Effector memory CD8-positive, alpha-beta T cell (primary cell): ENCODE measurements at regions not wholly inside any gene's neighbourhood (a gene's known extent, or its start where the extent isn't known, plus 50 kb on each side); places are given as distances from the start of the nearest gene placed in this dataset.
"Not testable (repeated sequence)": the region's sequence is repeated elsewhere in the genome, so short reads cannot be mapped to it uniquely, and the experiment has no call there.

Experiments
- ATAC-seq: fragments of 150-1000 bp; cut with Tn5 transposase; replicated peaks from 2 replicates; pipeline ENCODE4 v1.10.0; 2021; ENCODE audit warnings: mild to moderate bottlenecking, moderate library complexity
- DNase-seq, 3 experiments: peaks; one replicate each; pipeline ENCODE4 v3.0.0; 2021
- H3K27ac Mint-ChIP-seq, 2 donors: one replicate each; pipeline ENCODE4 v1.8.0; 2022; ENCODE audit warnings: mild to moderate bottlenecking in 2 of 2, mixed read lengths in 2 of 2, moderate library complexity in 2 of 2
- H3K27me3 Mint-ChIP-seq, 2 donors: one replicate each; pipeline ENCODE4 v1.8.0; 2022; ENCODE audit warnings: mixed read lengths in 2 of 2
- H3K36me3 Mint-ChIP-seq: one replicate; pipeline ENCODE4 v1.8.0; 2022; ENCODE audit warnings: mild to moderate bottlenecking, moderate library complexity, mixed read lengths; ENCODE audit not compliant: insufficient read depth
- H3K4me1 Mint-ChIP-seq, 2 donors: one replicate each; pipeline ENCODE4 v1.8.0; 2022; ENCODE audit warnings: low read depth in 2 of 2, mixed read lengths in 2 of 2
- H3K4me3 Mint-ChIP-seq, 2 donors: one replicate each; pipeline ENCODE4 v1.8.0; 2022; ENCODE audit warnings: mild to moderate bottlenecking in 2 of 2, mixed read lengths in 2 of 2, moderate library complexity in 2 of 2
- H3K9me3 Mint-ChIP-seq, 2 donors: one replicate each; pipeline ENCODE4 v1.8.0; 2022; ENCODE audit warnings: mixed read lengths in 2 of 2

DNA sequence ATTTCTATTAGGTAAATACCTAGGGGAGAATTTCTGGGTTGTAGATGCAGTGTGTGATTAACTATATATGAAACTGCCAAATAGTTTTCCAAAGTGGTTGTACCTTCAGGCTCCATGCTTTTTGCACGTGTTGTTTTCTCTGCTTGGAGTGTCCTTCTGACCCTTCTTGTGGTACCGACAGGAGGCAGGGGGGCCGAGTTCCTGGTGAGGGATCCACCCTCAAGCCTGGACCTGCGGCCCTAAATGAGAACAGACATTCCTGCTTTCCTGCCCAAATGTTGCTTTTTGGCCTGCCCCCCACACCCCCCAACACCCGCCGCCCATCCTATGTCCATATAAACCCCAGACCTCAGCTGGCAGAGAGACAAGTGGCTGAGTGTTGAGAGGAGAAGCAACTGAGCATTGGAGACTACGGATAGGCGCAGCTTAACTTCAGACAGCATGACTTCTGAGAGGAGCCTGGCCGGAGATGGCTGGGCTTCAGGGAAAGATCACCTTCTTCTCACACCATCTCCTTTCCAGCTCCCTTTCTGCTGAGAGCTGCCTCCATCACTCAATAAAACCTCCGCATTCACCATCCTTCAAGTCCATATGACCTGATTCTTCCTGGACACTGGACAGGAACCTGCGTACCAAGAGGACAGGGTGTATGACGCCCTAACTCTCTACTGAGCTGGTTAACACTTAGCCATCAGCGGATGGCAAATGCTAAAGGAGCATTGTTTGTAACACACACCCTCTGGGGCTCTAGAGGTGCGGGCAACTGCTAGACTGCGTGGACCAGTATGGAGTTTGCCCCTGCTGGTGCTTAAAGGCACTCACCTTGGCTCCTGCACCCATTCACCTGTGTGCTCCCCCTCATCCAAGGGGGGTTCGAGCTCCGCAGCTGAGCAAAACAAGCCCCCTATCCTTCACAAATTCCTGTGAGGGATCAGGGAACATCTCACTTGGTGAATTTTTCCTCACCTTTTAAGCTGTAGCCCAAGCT, 194.7 kb upstream of the FBXO33 start:
- no peaks in the 10 kb centered on the region for H3K4me1 Mint-ChIP-seq
- DNase-seq (no peak), ATAC-seq (no peak)
- no peak overlapping the region for H3K4me3 Mint-ChIP-seq
- H3K27me3 Mint-ChIP-seq: no peaks in the 10 kb centered on the region
- H3K9me3 Mint-ChIP-seq: peaks cover 11 to 15% of the 10 kb centered on the region in 2 donors
- H3K36me3 Mint-ChIP-seq: no peaks in the 10 kb centered on the region
- no peak overlapping the region for H3K27ac Mint-ChIP-seq

GRCh38 chr14:39621678-39622077, 189.4 kb upstream of the FBXO33 start:
- Mint-ChIP-seq H3K9me3 (peaks cover 19 to 21% of the 10 kb centered on the region in 2 donors), H3K27me3 (no peaks in the 10 kb centered on the region), H3K36me3 (no peaks in the 10 kb centered on the region), H3K4me1 (no peaks in the 10 kb centered on the region), H3K27ac (no peak overlapping the region), H3K4me3 (no peak overlapping the region)
- DNase-seq (no peak), ATAC-seq (no peak)

DNA sequence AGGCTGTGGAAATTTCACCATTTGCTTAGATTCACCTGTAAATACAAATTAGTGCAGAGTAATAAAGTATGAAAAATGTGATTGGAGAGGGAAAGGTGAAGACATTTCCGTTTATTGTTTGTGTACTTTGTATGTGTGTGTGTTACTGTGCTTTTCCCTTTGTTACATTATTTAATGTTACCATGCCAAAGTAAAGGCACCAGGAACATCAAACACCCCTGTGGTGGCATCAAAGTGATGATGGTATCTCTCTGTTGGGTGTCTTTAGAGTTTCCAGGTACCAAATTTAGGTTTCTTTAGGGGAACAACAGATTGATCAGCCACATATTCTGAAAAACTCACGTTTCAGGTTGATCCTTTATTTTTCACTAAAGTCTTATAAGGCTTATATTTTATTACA, 189.0 kb upstream of the FBXO33 start:
- H3K4me1 Mint-ChIP-seq: no peaks in the 10 kb centered on the region
- no peak for ATAC-seq

GRCh38 chr14:39617537-39617936, 185.3 kb upstream of the FBXO33 start:
- H3K27me3 Mint-ChIP-seq: no peaks in the 10 kb centered on the region
- H3K4me1 Mint-ChIP-seq: no peaks in the 10 kb centered on the region
- no peak for ATAC-seq
- DNase-seq: no peak
- peaks cover 14 to 15% of the 10 kb centered on the region in 2 donors for H3K9me3 Mint-ChIP-seq
- H3K27ac Mint-ChIP-seq: no peak overlapping the region
- H3K4me3 Mint-ChIP-seq: no peak overlapping the region
- no peaks in the 10 kb centered on the region for H3K36me3 Mint-ChIP-seq

More for the DNA sequence above, 189.0 kb upstream of the FBXO33 start:
- peaks cover 19 to 21% of the 10 kb centered on the region in 2 donors for H3K9me3 Mint-ChIP-seq
- H3K4me3 Mint-ChIP-seq: no peak overlapping the region
- no peaks in the 10 kb centered on the region for H3K27me3 Mint-ChIP-seq
- no peak for DNase-seq
- no peak overlapping the region for H3K27ac Mint-ChIP-seq
- no peaks in the 10 kb centered on the region for H3K36me3 Mint-ChIP-seq

- Mint-ChIP-seq H3K27ac (no peak overlapping the region), H3K4me3 (no peak overlapping the region), H3K4me1 (no peaks in the 10 kb centered on the region), H3K9me3 (peaks cover 18 to 20% of the 10 kb centered on the region in 2 donors), H3K36me3 (no peaks in the 10 kb centered on the region), H3K27me3 (no peaks in the 10 kb centered on the region)
- DNase-seq (no peak), ATAC-seq (no peak)
Measured at GRCh38 chr14:39615352-39615751, 183.1 kb upstream of the FBXO33 start.

- peaks cover 12 to 18% of the 10 kb centered on the region in 2 donors for H3K9me3 Mint-ChIP-seq
- H3K36me3 Mint-ChIP-seq: no peaks in the 10 kb centered on the region
- no peak overlapping the region for H3K4me3 Mint-ChIP-seq
- no peaks in the 10 kb centered on the region for H3K4me1 Mint-ChIP-seq
- H3K27ac Mint-ChIP-seq: no peak overlapping the region
- H3K27me3 Mint-ChIP-seq: no peaks in the 10 kb centered on the region
- ATAC-seq (no peak), DNase-seq (no peak)
Measured at GRCh38 chr14:39614297-39614923, 182.2 kb upstream of the FBXO33 start.

GRCh38 chr14:39609119-39609518, 176.9 kb upstream of the FBXO33 start:
- Mint-ChIP-seq H3K4me1 (no peaks in the 10 kb centered on the region), H3K27ac (no peak overlapping the region), H3K4me3 (no peak overlapping the region), H3K9me3 (peaks cover 15 to 22% of the 10 kb centered on the region in 2 donors), H3K36me3 (no peaks in the 10 kb centered on the region), H3K27me3 (no peaks in the 10 kb centered on the region)
- no peak for ATAC-seq
- DNase-seq: no peak

GRCh38 chr14:39607978-39608377, 175.7 kb upstream of the FBXO33 start:
- Mint-ChIP-seq H3K9me3 (peaks cover 15 to 19% of the 10 kb centered on the region in 2 donors), H3K27ac (no peak overlapping the region), H3K4me1 (no peaks in the 10 kb centered on the region), H3K36me3 (no peaks in the 10 kb centered on the region), H3K4me3 (no peak overlapping the region), H3K27me3 (no peaks in the 10 kb centered on the region)
- DNase-seq: no peak
- no peak for ATAC-seq

DNA sequence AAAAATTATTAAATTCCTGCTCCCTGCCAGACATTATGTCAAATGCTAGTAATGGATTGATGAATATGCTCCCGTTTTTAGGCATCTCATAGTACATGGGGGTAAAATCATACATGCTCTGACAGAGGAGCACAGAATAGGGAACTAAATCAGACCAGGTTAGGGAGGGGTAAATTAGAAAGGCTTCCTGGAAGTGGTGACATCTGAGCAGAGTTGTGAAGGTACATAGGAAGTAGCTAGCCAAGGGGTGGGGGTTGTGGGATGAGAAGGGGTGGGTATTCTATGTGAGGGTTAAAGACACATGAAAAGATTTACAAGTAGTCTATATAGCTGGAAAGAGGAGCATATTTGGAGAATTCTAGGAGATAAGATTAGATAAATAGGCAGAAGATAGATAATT, 171.7 kb upstream of the FBXO33 start:
- no peaks in the 10 kb centered on the region for H3K4me1 Mint-ChIP-seq
- no peaks in the 10 kb centered on the region for H3K27me3 Mint-ChIP-seq
- DNase-seq (no peak), ATAC-seq (no peak)
- no peak overlapping the region for H3K27ac Mint-ChIP-seq
- peaks cover 14 to 22% of the 10 kb centered on the region in 2 donors for H3K9me3 Mint-ChIP-seq
- no peak overlapping the region for H3K4me3 Mint-ChIP-seq
- H3K36me3 Mint-ChIP-seq: no peaks in the 10 kb centered on the region

- Mint-ChIP-seq H3K27me3 (no peaks in the 10 kb centered on the region), H3K9me3 (peaks cover 9 to 21% of the 10 kb centered on the region in 2 donors), H3K4me3 (no peak overlapping the region), H3K27ac (no peak overlapping the region), H3K4me1 (peaks cover 0 to 6% of the 10 kb centered on the region in 2 donors), H3K36me3 (no peaks in the 10 kb centered on the region)
- ATAC-seq (no peak), DNase-seq (no peak)
Measured at GRCh38 chr14:39593377-39593776, 161.1 kb upstream of the FBXO33 start.

DNA sequence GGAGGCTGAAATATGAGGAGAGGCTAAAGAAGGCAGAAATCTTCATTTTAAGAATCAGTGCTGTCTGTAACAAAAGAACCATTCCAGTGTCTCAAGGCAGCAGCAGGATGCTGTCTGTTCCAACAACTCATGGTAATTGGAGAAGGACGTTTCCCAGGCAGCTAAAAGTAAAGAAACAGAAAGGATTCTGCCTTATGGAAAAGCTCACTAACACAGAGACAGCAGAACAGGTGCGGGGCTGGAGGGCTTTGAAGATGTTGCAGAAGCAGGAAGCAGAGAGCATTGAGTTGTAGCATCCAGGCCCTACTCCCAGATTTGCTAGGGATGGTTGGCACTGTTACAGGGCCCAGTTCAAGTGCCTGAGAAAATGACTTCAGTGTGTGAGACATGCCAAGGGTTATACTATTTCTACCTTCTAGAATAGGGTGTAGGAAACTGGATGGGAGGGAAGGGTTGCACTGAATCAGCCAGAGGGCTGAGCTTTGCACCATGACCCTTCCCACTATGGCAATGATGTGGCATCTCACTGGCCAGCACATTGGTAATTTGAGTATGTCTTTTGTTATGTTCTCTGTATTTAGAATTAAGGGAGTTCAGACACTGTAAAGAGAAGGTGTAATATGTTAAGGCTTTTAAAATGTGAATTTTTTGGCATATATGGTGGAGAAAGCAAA, 160.0 kb upstream of the FBXO33 start:
- Mint-ChIP-seq H3K4me1 (peaks cover 0 to 6% of the 10 kb centered on the region in 2 donors), H3K9me3 (peaks cover 10 to 21% of the 10 kb centered on the region in 2 donors), H3K36me3 (no peaks in the 10 kb centered on the region), H3K4me3 (no peak overlapping the region), H3K27ac (no peak overlapping the region), H3K27me3 (no peaks in the 10 kb centered on the region)
- no peak for ATAC-seq
- no peak for DNase-seq

- not testable (repeated sequence) for H3K4me3 Mint-ChIP-seq, H3K27me3 Mint-ChIP-seq, H3K36me3 Mint-ChIP-seq, ATAC-seq, H3K27ac Mint-ChIP-seq, DNase-seq, H3K4me1 Mint-ChIP-seq
- peaks cover 9 to 17% of the 10 kb centered on the region in 2 donors for H3K9me3 Mint-ChIP-seq
Measured at GRCh38 chr14:39589882-39590281, 157.6 kb upstream of the FBXO33 start.

GRCh38 chr14:39582028-39582654, 149.9 kb upstream of the FBXO33 start:
- Mint-ChIP-seq H3K27me3 (no peaks in the 10 kb centered on the region), H3K36me3 (peaks cover 2% of the 10 kb centered on the region), H3K9me3 (peaks cover 0 to 3% of the 10 kb centered on the region in 2 donors), H3K4me1 (no peaks in the 10 kb centered on the region), H3K4me3 (no peak overlapping the region), H3K27ac (no peak overlapping the region)
- ATAC-seq: no peak
- DNase-seq: no peak
